GM20000 (cell line): ENCODE measurements at regions not wholly inside any gene's neighbourhood (a gene's known extent, or its start where the extent isn't known, plus 50 kb on each side); places are given as distances from the start of the nearest gene placed in this dataset.

Experiments used
- DNase-seq: peaks from one replicate; pipeline ENCODE4 v3.0.0; 2012; ENCODE audit warnings: low spot score
- TF ChIP-seq, protein P1 (sequence below): IDR thresholded peaks from 2 replicates; pipeline ENCODE4 v1.5.1; 2012; ENCODE audit warnings: mild to moderate bottlenecking, control low read depth; ENCODE audit errors: extremely low read depth, missing control alignments

DNA sequence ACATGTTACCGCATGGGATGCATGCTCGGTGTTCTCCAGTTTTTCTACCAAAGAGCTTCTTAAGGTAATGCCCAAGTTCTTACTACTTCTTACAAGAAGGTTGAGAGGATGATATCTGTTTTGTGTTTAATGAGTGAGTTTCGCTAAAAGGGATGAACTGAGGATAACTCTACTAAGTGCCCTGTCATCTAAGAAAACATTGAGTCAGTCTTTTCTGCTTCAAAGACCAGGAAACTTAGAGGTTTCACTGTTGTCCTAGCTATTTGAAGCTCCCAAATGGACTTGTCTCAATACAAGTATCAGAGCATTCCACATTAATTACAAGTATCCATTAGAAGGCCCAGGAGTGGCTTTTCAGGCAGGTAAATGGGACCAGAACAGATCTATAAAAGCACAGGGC lies 296.2 kb downstream of the KBTBD8 start:
- TF ChIP-seq, protein P1, sequence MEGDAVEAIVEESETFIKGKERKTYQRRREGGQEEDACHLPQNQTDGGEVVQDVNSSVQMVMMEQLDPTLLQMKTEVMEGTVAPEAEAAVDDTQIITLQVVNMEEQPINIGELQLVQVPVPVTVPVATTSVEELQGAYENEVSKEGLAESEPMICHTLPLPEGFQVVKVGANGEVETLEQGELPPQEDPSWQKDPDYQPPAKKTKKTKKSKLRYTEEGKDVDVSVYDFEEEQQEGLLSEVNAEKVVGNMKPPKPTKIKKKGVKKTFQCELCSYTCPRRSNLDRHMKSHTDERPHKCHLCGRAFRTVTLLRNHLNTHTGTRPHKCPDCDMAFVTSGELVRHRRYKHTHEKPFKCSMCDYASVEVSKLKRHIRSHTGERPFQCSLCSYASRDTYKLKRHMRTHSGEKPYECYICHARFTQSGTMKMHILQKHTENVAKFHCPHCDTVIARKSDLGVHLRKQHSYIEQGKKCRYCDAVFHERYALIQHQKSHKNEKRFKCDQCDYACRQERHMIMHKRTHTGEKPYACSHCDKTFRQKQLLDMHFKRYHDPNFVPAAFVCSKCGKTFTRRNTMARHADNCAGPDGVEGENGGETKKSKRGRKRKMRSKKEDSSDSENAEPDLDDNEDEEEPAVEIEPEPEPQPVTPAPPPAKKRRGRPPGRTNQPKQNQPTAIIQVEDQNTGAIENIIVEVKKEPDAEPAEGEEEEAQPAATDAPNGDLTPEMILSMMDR: no peak

GRCh38 chr3:67296039-67296892 lies 298.2 kb downstream of the KBTBD8 start:
- TF ChIP-seq, protein P1: no peak
- no peak for DNase-seq

More for the DNA sequence above, 296.2 kb downstream of the KBTBD8 start:
- no peak for DNase-seq

GRCh38 chr3:67297715-67298475 lies 299.8 kb downstream of the KBTBD8 start:
- TF ChIP-seq, protein P1: no peak
- DNase-seq: no peak

DNA sequence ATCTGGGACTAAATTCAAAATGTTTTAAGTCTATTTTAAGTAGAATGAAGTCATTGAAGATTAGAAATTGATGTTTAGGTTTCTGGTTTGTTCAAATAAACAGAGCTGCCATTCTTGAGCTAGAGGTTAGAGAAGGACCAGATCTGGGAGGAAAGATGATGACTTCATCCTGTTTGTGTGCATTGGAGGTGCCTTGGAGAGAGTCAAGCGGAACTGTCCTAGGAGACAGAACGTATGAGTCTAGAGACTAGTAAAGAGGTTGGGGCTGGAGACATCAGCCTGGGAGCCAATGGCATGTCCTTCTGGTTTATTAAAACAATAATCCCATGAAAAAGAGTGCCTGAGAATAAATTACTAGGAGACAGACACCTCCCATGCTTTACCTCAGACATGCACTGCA lies 303.4 kb downstream of the KBTBD8 start:
- TF ChIP-seq, protein P1: no peak
- DNase-seq: no peak

DNA sequence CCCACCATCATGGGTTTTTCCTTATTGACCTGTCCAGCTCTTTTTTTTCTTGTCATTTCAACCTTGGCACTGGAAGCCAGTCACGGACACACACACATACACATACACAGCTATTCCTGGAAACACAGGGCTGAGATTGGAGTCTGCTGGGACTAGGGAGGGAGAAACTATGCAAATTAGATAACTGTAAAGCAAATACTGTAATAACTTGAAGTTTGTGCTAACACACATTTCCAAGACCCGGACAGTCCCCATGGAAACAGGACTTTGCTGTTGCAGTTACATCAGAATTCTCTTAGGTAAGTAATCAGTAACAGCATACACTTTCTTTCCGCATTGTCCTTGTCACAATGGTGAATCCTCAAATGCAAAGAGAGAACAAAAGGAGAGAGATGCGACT lies 304.4 kb downstream of the KBTBD8 start:
- TF ChIP-seq, protein P1: no peak
- DNase-seq: no peak

- no peak for DNase-seq
- TF ChIP-seq, protein P1: no peak
Observed at GRCh38 chr3:67305160-67305559, 307.1 kb downstream of the KBTBD8 start.

DNA sequence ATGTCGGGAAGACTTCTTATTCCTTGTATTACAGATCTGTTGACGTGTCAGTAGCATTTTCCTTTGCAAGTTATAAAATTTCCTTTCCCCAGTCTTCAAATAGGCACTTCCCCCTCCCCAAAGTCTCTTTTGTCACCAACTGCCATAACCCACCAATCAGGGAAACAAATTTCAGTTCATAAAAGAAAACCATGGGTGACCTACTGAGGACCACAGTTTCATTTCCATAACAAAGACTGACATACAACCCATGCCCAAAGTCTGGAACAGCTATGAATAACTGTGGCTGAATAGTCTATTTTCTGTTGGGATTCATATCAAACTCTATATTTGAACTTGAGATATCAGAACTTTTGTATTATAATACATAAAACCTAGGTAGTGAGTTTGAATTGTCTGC lies 307.8 kb downstream of the KBTBD8 start:
- no peak for DNase-seq
- TF ChIP-seq, protein P1: no peak
